Nucleus accumbens (tissue), 56 donors: ENCODE measurements at regions not wholly inside any gene's neighbourhood (a gene's known extent, or its start where the extent isn't known, plus 50 kb on each side); places are given as distances from the start of the nearest gene placed in this dataset.
"Not testable (repeated sequence)": the region's sequence is repeated elsewhere in the genome, so short reads cannot be mapped to it uniquely, and the experiment has no call there.

Experiments used
- DNase-seq, 56 donors: peaks; one replicate each; lab custom pipeline; 2025; lab: John Stamatoyannopoulos, UW

DNA sequence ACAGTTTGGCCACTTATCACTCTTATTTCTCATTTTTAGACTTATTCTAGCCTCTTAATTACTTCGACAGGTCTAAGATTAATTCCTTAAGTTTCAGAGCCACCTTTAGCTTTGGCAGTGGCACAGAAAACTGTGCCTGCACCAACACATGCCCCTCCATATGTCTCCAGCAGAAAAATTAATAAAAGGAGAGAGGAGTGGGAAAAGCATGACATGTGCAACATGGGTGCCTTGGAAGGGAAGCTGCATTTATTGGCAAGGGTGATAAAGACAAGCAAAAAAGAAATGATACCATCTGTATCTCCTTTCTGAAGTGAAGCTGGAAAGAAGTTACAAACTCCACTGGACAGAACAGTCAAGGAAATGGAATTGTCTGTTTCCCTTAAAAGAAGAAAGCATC, 121.7 kb upstream of the CFAP20DC start:
- no peak for DNase-seq

DNA sequence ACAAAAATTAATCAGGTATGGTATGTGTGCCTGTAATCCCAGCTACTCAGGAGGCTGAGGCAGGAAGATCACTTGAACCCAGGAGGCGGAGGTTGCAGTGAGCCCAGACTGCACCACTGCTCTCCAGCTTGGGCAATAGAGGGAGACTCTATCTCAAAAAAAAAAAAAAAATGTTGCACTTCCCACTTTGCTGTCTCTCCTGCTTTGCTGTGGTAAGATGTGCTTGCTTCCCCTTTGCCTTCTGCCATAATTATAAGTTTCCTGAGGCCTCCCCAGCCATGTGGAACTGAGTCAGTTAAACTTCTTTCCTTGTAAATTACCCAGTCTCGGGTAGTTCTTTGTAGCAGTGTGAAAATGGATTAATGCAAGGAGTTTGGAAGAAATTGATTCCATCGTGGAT, 120.3 kb upstream of the CFAP20DC start:
- DNase-seq, result not testable (repeated sequence)

DNA sequence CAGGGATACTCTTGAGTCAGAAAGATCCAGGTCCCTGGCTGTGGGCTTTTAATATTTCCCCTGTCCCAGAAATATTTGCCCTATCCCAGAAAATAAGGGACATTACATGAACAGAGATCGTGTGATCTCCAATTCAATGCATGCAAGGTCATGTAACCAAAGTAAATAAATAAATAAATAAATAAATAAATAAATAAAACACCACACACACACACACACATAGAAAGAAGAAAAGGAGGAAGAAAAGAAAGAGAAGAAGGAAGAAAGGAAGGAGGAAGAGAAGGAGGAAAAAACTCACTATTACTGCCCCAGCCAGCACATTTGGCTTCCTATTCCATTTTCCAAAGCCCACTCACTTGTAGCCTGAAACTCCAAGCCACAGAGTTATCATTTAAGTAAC, 117.9 kb upstream of the CFAP20DC start:
- no peak for DNase-seq

DNA sequence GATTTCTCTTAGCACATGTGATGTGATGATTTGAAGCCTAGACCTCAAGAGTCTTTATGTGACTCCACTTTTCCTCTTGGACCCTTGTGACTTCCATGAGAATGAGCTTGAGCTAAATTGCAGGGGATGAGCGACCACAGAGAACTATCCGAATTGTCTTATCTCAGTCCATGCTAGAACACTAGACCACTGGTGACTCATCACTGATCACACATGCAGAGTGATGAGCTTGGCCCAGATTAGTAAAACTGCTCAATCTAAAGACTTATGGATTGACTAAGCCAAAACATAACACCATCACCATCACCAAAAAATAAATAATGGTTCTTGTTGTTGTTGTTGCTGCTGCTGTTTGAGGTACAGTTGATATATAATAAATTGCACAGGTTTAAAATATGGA, 114.1 kb upstream of the CFAP20DC start:
- no peak for DNase-seq

DNA sequence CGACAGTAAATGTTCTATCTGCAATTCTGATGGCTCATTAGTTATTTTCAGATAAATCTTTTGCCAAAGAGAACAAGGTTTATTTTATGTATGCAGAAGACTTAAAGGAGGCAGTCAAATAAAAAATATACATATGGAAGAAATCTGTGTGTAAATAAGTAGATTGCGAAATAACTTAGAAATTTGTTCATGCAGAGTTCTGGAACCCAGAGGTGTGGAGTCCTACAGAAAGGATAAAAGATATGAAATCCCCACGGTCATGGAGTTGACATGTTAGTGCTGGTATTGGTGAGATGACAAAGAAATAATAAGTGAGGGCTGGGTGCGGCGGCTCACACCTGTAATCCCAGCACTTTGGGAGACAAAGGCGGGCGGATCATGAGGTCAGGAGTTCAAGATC, 111.2 kb upstream of the CFAP20DC start:
- no peak for DNase-seq

DNA sequence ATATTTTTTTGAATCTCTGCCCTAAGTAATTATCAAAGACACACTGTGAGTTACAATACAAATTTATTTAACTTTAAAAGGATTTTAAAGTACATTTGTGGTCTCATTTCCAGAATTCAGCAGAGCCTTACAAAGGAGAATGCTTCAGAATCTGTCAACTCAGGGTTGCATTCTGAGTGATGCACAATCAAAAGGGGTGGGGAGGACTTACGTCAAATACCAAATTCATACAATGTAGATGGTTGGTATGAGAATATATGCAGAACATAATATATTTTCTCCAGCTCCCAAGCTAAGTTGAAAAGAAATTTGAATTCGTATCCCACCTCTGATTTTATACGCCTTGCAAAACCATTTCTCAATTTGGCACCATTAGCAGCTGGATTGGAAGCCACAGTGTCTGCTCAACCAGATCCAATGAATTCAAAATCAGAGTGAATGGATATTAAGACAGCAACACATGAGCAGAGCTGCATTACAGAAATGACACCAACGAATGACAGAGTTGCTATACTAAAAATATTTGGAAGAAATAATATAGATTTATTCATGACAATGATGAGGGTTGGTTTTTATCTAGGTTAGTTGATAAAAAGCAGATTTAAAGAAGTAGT, 110.4 kb upstream of the CFAP20DC start:
- DNase-seq, result no peak

DNA sequence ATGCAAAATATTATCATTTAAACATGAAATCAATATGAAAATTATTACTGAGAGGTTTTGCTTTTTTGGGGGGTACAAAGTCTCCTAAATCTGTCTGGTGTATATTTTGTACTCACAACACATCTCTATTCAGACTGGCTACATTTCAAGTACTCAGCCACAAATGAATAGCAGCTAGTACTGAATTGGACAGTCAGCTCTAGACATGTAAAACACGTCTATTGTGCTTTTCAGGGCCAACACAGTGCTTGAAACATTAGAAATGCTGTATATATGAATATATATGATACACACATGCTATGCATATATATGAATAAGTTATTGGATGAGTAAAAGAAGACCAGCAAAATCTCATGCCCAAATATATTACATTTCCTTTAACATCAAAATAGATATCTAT, 103.8 kb upstream of the CFAP20DC start:
- DNase-seq, result no peak

DNA sequence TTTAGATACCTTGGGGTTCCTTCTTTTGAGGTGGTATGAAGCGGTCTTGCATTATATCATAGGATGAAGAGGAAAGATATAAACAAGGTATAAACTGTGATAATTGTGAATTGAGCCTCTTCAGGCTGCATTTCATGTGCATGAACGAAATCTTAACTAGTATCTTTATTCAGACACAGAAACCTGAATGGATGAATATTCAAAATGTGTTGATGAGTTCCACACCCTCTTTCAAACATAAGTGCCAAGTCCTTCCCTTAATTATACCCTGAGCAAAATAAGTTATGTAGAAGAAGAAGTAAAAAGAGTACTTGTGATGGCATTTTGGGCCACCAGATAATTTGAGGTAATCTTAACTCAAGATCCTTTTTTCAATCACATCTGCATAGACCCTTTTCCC, 103.1 kb upstream of the CFAP20DC start:
- DNase-seq, result no peak

DNA sequence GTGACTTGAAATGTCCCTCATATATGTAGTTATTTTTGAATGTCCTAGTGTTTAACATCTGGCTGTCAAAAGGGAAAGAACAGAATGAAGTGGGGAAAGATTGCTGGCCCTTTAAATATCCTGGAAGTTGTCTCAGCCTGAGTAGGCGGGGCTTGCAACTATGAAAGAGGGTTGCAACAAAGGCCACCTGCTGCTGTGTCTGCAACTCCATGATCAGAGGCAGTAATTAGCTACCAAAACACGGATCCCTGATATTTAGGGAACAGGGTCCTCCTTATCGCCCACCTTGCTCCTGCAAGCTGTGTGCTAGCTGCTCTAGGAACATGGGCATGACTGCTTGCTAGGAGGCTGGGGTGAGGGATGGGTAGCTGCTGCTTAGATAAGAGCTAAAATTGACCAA, 100.2 kb upstream of the CFAP20DC start:
- no peak for DNase-seq

DNA sequence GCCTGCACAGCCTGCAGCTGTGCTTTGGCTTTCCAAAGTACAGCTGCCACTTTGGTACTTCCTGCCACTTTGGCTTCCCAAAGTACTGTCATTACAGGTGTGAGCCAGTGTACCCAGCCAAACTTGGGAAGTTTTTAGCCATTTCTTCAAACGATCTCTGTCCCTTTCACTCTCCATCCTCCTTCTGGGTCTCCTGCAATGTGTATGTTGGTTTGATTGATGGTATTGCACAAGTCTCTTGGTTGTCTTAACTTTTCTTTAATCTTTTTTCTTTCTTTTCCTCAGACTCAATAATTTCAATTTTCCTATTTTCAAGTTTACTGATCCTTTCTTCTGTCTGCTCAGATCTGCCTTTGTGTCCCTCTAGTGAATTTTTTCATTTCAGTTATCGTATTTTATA, 99.3 kb upstream of the CFAP20DC start:
- DNase-seq, result no peak

DNA sequence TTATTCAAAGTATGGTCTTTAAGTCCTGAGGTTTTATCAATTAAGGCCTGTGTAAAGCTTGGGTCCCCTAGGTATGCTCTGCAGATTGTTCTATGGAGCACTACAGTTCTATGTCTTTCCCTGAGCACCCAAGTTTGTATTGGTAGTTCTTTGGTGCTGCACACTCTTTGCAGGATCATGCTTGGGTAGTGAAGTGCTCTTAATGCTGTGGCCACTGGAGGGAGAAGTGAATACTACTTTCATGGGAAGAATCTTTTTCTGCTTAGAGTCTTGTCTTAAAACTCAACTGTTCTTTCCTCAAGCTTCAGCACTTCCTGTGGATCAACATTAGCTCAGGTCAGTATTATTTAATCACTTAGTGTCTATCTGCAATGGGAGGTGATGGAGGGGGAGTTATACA, 93.6 kb upstream of the CFAP20DC start:
- no peak for DNase-seq

DNA sequence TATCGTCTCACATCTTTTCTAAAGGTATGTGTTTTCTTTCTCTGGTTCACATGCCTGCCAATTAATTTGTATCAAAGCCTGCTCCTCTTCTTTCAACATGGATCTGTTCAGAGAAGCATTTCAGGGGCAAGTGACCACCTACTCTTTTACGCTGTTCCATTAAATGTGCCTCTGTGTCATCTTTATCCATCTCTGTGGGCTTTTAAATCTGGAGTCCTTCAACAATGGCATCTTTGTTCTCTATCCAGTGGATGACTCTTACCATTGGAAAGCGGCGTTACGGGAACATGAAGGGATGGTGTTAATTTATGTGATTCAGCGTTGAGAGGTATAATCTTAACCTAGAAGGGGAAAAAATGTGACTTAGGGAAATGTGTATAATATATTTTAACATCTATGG, 92.7 kb upstream of the CFAP20DC start:
- peak in 2 of 56 donors; percentile 1 to 14 for DNase-seq

DNA sequence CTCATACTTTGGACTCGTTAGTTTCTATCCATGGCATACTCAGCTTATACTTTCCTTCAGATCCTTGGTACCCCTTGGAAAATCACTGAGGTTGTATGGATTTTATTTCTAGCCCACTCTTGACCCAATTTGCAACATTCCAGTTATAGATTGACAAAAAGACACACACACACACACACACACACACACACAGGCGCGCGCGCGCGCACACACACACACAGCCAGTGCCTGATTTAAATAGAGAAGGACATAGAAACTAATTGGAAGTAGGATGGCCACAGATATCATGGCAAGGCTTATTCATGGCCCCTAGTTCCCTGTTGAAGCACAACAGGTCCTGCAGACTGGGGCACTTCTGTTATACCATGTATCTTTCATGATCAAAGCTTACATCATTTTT, 89.1 kb upstream of the CFAP20DC start:
- no peak for DNase-seq

DNA sequence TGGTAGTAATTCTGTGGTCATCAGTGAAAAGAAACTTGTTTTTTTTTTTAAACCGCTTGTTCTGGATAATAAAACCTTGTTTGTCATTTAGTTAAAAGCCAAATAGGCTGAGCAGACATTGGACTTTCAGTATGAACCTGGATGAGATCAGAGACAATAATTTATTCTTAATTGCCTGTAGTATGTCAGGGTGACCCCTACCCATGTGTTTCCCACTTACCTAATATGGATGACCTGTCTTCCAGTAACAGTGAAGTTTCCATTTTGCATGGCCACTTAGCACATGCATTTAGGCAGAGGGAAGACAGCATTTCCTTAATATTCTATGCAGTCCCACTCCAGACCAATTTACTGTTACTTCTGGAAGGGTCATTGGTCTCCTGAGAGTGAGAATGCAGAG, 87.6 kb upstream of the CFAP20DC start:
- DNase-seq, result no peak

DNA sequence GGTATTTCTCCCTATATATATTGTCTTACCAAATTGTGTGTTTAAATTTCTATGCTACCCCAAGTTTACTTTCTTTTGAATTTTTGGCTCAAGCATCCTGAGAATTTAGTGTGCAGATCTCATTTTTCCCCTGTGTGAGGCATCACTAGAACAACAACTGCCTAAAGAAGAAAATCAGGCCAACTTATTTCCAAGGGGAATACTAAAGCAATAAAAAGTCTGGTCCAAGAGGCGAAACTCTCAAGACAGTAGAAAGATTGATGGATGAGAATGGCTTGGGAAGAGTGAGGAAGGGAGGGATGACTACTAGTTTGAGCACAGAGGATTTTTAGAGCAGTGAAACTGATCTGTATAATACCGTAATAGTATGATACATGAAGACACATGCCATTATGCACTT, 86.3 kb upstream of the CFAP20DC start:
- no peak for DNase-seq

DNA sequence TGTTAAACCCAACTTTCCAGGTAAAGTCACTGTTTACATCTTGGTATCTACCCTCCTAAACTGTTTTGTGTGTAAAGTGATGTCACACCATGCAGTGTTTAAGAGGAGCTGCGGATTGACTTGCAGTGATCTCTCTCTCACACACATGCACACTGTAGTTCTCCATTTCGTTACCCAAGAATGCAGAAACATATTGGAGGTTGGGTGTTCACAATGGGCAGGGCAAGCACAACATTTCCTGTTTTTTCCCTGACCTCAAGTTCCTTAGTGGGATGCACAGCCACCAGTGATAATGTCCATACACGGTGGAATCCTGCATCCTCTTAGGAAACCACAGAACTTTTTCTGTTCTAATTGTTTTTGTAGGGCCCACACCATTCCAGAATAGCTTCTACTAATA, 85.3 kb upstream of the CFAP20DC start:
- no peak for DNase-seq

DNA sequence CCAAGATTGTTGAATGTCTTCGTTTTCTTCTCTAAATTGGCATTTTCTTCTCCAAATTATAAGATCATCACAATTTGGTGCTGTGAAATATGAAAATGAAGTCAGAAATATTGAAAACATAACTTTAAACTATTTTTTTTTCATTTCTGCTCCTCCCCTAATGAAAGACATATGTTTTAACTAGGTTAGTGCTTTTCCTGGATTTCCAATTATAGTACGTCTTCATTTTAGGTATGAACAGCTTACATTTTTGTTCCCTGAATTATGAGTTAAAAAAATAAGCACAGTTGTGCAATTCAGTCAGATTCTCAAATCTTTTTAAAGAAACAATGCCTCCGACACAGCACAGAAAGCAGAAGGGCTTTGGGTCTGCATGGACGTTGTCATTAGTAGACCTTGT, 83.5 kb upstream of the CFAP20DC start:
- no peak for DNase-seq

DNA sequence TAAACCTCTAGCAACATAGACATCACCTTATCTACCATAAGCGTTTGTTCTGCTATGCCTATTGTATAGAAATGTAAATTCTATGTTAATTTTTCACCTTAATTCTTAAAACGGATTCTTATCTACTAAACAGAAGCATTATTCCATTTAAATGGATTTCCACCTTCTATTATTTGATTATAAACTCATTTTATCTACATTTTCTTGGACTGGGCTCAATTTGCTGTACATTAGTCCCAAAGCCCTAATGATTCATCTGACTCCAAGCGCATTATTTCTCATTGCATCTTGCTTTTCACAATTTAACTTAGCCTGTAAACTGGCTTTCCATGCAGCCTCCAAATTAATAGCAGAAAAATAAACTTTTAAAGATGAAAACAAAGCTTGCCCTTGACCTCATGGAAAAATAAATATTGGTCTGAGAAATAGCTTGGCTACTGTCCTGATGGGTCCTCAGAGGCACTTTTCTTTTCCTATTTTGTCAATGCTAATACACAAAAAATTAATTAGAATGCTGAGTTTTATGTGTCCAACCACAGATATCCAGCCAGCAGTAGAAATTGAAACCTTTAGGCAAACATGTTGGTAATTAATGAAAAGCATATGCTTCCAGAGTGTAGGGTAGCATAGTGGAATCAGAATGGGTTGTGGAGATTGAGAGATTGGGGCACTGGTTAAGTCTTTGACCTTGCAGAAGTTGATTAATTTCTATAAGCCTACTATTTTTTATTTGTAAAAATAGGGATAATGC, 81.4 kb upstream of the CFAP20DC start:
- DNase-seq, result no peak

DNA sequence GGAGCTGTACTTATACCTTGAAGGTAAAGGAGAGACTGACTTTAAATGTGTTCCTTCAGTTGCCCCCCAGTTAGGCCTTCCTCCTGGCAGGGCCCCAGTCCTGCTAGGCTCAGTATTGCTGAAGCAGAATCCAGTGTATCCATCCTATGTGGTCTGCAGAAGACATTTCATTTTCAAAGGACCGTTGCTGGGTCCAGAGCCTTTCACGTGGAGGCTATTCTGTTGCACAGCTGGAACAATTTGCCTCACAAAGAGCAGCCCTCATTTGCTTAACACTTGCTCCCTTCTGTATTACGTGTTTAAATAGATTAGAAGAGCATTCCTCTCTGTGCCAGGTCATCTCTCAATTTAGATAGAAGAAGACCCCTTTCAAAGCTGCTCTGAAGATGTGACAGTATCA, 78.9 kb upstream of the CFAP20DC start:
- DNase-seq, result no peak

DNA sequence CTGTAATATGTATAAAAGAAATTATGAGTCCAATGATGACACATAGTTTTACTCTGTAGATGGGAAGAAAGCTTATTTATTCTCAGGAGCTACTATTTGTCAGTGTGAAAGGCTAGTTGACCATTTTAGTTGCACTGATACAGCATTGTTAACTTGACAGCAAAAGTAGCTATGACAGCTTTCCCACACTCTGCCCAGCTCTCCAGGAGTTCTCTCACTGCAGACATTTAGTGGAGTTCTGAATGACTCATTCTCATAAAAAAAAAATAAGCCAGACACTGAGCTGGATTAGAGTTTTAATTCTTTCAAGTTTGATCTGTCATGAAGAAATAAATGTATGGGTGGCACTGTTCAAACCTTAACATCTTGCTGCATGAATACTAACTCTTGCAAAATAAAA, 77.2 kb upstream of the CFAP20DC start:
- peak in 3 of 56 donors; percentile 1 to 29 (median 6) for DNase-seq

DNA sequence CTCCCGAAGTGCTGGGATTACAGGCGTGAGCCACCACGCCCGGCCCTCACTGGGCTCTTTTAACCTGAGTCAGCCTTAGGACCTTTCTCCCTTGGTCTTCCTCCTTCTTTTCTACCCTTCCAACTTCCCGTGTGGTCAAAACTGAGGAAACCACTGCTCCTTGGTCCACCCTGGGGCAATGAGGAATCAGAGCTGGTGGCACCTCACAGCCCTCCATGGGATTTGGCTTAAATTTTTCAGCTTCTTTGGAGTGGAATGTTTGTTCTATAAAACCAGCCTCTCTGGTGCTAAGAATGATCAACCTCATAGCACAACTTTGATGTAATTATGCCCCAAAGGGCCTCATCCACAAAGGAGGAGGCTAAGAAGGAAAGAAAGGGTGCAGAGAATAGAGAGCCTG, 76.6 kb upstream of the CFAP20DC start:
- DNase-seq, result no peak

DNA sequence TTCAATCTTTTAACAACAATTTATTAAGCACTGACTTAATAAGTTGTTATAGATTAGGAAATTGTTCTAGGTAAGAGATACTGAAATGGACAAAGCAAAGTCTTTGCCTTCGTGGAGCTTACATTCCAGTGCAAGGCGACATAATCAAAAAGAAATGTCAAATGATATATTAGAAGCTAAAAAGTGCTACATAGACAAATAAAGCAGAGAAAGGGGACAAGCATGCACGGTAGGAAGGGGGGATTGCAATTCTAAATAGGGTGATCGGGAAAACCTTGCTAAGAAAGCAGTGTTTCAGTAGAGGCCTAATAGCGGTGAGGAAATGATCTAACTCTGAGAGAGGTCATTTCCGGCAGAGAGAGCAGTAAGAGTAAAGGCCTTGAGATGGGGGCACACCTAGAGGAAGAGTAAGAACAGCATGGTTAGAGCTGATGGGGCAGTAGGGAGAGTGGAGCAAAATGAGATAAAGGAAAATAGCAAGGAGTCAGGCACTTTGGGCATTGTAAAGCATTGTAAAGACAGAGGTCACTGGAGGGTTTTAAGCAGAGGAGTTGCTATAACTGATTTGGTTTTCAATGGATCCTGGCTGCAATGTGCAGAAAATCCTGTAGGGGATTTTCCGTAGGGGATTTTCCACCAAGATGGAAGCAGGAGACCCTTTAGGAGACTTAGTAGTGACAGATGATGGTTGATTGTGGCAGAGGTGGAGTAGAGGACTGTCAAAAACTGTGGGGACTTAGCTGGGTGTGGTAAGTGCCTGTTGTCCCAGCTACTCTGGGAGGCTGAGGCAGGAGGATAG, 71.7 kb upstream of the CFAP20DC start:
- no peak for DNase-seq
